Activated CD4-positive, alpha-beta T cell treated with anti-CD3 and anti-CD28 coated beads, Interleukin-2, amount 10 ng/mL, durations not matched to agents 24 days and 14 days (primary cell): ENCODE measurements at regions not wholly inside any gene's neighbourhood (a gene's known extent, or its start where the extent isn't known, plus 50 kb on each side); places are given as distances from the start of the nearest gene placed in this dataset.

Experiments
- DNase-seq: peaks from one replicate; pipeline ENCODE4 v3.0.0; 2022
- H3K27ac Mint-ChIP-seq: one replicate; pipeline ENCODE4 v1.8.0; 2022; ENCODE audit warnings: mild to moderate bottlenecking, mixed read lengths
- H3K27me3 Mint-ChIP-seq: one replicate; pipeline ENCODE4 v1.8.0; 2022; ENCODE audit warnings: mixed read lengths
- H3K36me3 Mint-ChIP-seq: one replicate; pipeline ENCODE4 v1.8.0; 2022; ENCODE audit warnings: low read depth, mild to moderate bottlenecking, mixed read lengths
- H3K4me1 Mint-ChIP-seq: one replicate; pipeline ENCODE4 v1.8.0; 2021; ENCODE audit warnings: mixed read lengths
- H3K4me3 Mint-ChIP-seq: one replicate; pipeline ENCODE4 v1.8.0; 2022; ENCODE audit warnings: mild to moderate bottlenecking, moderate library complexity, mixed read lengths
- H3K9me3 Mint-ChIP-seq: one replicate; pipeline ENCODE4 v1.8.0; 2021; ENCODE audit warnings: mixed read lengths
- intact Hi-C: fragments of 100-400 bp; cut with micrococcal nuclease; formaldehyde crosslinking; loops from one replicate; pipeline ENCODE4 v1.15.1; 2023

- H3K9me3 Mint-ChIP-seq = no peaks in the 10 kb centered on the region
- no peak overlapping the region for H3K27ac Mint-ChIP-seq
- no peak for DNase-seq
- H3K4me1 Mint-ChIP-seq = no peaks in the 10 kb centered on the region
- H3K4me3 Mint-ChIP-seq = no peak overlapping the region
- intact Hi-C loops = no loop called here
- no peaks in the 10 kb centered on the region for H3K36me3 Mint-ChIP-seq
- no peaks in the 10 kb centered on the region for H3K27me3 Mint-ChIP-seq
Observed at GRCh38 chr14:85959063-85959462, 429.1 kb downstream of the FLRT2 start.

GRCh38 chr14:85958069-85958468 lies 428.1 kb downstream of the FLRT2 start:
- no peak for DNase-seq
- Mint-ChIP-seq H3K4me3 (no peak overlapping the region), H3K27me3 (no peaks in the 10 kb centered on the region), H3K4me1 (no peaks in the 10 kb centered on the region), H3K36me3 (no peaks in the 10 kb centered on the region), H3K9me3 (no peaks in the 10 kb centered on the region), H3K27ac (no peak overlapping the region)
- intact Hi-C loops = no loop called here

- intact Hi-C loops = no loop called here
- H3K36me3 Mint-ChIP-seq = no peaks in the 10 kb centered on the region
- no peaks in the 10 kb centered on the region for H3K27me3 Mint-ChIP-seq
- no peak overlapping the region for H3K27ac Mint-ChIP-seq
- no peak overlapping the region for H3K4me3 Mint-ChIP-seq
- no peaks in the 10 kb centered on the region for H3K9me3 Mint-ChIP-seq
- no peak for DNase-seq
- H3K4me1 Mint-ChIP-seq = no peaks in the 10 kb centered on the region
Observed at GRCh38 chr14:85953265-85953664, 423.3 kb downstream of the FLRT2 start.

GRCh38 chr14:85948153-85948552 lies 418.2 kb downstream of the FLRT2 start:
- H3K27me3 Mint-ChIP-seq = no peaks in the 10 kb centered on the region
- no peak overlapping the region for H3K27ac Mint-ChIP-seq
- H3K4me3 Mint-ChIP-seq = no peak overlapping the region
- DNase-seq = no peak
- no peaks in the 10 kb centered on the region for H3K4me1 Mint-ChIP-seq
- intact Hi-C loops = no loop called here
- H3K9me3 Mint-ChIP-seq = peaks cover 10% of the 10 kb centered on the region
- H3K36me3 Mint-ChIP-seq = peaks cover 4% of the 10 kb centered on the region

GRCh38 chr14:85947461-85948139 lies 417.7 kb downstream of the FLRT2 start:
- Mint-ChIP-seq H3K4me1 (no peaks in the 10 kb centered on the region), H3K36me3 (peaks cover 4% of the 10 kb centered on the region), H3K27me3 (no peaks in the 10 kb centered on the region), H3K9me3 (peaks cover 10% of the 10 kb centered on the region), H3K27ac (no peak overlapping the region), H3K4me3 (no peak overlapping the region)
- DNase-seq = no peak
- intact Hi-C loops = no loop called here

- H3K9me3 Mint-ChIP-seq = peaks cover 13% of the 10 kb centered on the region
- peaks cover 4% of the 10 kb centered on the region for H3K4me1 Mint-ChIP-seq
- intact Hi-C loops = no loop called here
- H3K27me3 Mint-ChIP-seq = no peaks in the 10 kb centered on the region
- no peak overlapping the region for H3K27ac Mint-ChIP-seq
- H3K4me3 Mint-ChIP-seq = no peak overlapping the region
- peaks cover 14% of the 10 kb centered on the region for H3K36me3 Mint-ChIP-seq
- no peak for DNase-seq
Observed at GRCh38 chr14:85943192-85943591, 413.2 kb downstream of the FLRT2 start.

- no peaks in the 10 kb centered on the region for H3K27me3 Mint-ChIP-seq
- peak overlapping the region; percentile 90 for H3K27ac Mint-ChIP-seq
- intact Hi-C loops = no loop called here
- peaks cover 25% of the 10 kb centered on the region for H3K4me1 Mint-ChIP-seq
- DNase-seq = no peak
- H3K4me3 Mint-ChIP-seq = peak overlapping the region; percentile 89
- H3K36me3 Mint-ChIP-seq = peaks cover 16% of the 10 kb centered on the region
- peaks cover 10% of the 10 kb centered on the region for H3K9me3 Mint-ChIP-seq
Observed at GRCh38 chr14:85934886-85935254, 404.9 kb downstream of the FLRT2 start.

GRCh38 chr14:85934123-85934885 lies 404.4 kb downstream of the FLRT2 start:
- peaks cover 10% of the 10 kb centered on the region for H3K9me3 Mint-ChIP-seq
- H3K4me1 Mint-ChIP-seq = peaks cover 25% of the 10 kb centered on the region
- peak overlapping the region; percentile 90 for H3K27ac Mint-ChIP-seq
- DNase-seq = peak; percentile 89
- peaks cover 16% of the 10 kb centered on the region for H3K36me3 Mint-ChIP-seq
- intact Hi-C loops = no loop called here
- H3K4me3 Mint-ChIP-seq = peak overlapping the region; percentile 89
- H3K27me3 Mint-ChIP-seq = no peaks in the 10 kb centered on the region

- intact Hi-C loops = no loop called here
- no peaks in the 10 kb centered on the region for H3K36me3 Mint-ChIP-seq
- H3K9me3 Mint-ChIP-seq = no peaks in the 10 kb centered on the region
- H3K27ac Mint-ChIP-seq = no peak overlapping the region
- no peaks in the 10 kb centered on the region for H3K4me1 Mint-ChIP-seq
- H3K4me3 Mint-ChIP-seq = no peak overlapping the region
- no peak for DNase-seq
- H3K27me3 Mint-ChIP-seq = no peaks in the 10 kb centered on the region
Observed at GRCh38 chr14:85921241-85921640, 391.3 kb downstream of the FLRT2 start.

- intact Hi-C loops = no loop called here
- no peak for DNase-seq
- Mint-ChIP-seq H3K27me3 (no peaks in the 10 kb centered on the region), H3K9me3 (no peaks in the 10 kb centered on the region), H3K4me3 (no peak overlapping the region), H3K36me3 (no peaks in the 10 kb centered on the region), H3K27ac (no peak overlapping the region), H3K4me1 (no peaks in the 10 kb centered on the region)
Observed at GRCh38 chr14:85917716-85918115, 387.8 kb downstream of the FLRT2 start.

GRCh38 chr14:85915711-85916110 lies 385.8 kb downstream of the FLRT2 start:
- H3K4me1 Mint-ChIP-seq = no peaks in the 10 kb centered on the region
- H3K9me3 Mint-ChIP-seq = no peaks in the 10 kb centered on the region
- H3K27ac Mint-ChIP-seq = no peak overlapping the region
- DNase-seq = no peak
- intact Hi-C loops = no loop called here
- H3K4me3 Mint-ChIP-seq = no peak overlapping the region
- H3K36me3 Mint-ChIP-seq = no peaks in the 10 kb centered on the region
- no peaks in the 10 kb centered on the region for H3K27me3 Mint-ChIP-seq

- H3K27me3 Mint-ChIP-seq = no peaks in the 10 kb centered on the region
- no peak overlapping the region for H3K4me3 Mint-ChIP-seq
- H3K4me1 Mint-ChIP-seq = no peaks in the 10 kb centered on the region
Observed at GRCh38 chr14:85912141-85912540, 382.2 kb downstream of the FLRT2 start.

GRCh38 chr14:85911044-85911443 lies 381.1 kb downstream of the FLRT2 start:
- no peak for DNase-seq
- H3K4me3 Mint-ChIP-seq = no peak overlapping the region
- intact Hi-C loops = no loop called here
- H3K27me3 Mint-ChIP-seq = no peaks in the 10 kb centered on the region
- peaks cover 4% of the 10 kb centered on the region for H3K9me3 Mint-ChIP-seq
- no peaks in the 10 kb centered on the region for H3K4me1 Mint-ChIP-seq
- no peak overlapping the region for H3K27ac Mint-ChIP-seq
- no peaks in the 10 kb centered on the region for H3K36me3 Mint-ChIP-seq

More at GRCh38 chr14:85912141-85912540, 382.2 kb downstream of the FLRT2 start:
- Mint-ChIP-seq H3K27ac (no peak overlapping the region), H3K9me3 (no peaks in the 10 kb centered on the region), H3K36me3 (no peaks in the 10 kb centered on the region)
- no peak for DNase-seq
- intact Hi-C loops = no loop called here

GRCh38 chr14:85909581-85909980 lies 379.6 kb downstream of the FLRT2 start:
- Mint-ChIP-seq H3K4me1 (no peaks in the 10 kb centered on the region), H3K36me3 (no peaks in the 10 kb centered on the region), H3K9me3 (peaks cover 4% of the 10 kb centered on the region)

More at GRCh38 chr14:85909581-85909980, 379.6 kb downstream of the FLRT2 start:
- H3K4me3 Mint-ChIP-seq = no peak overlapping the region
- DNase-seq = no peak
- no peaks in the 10 kb centered on the region for H3K27me3 Mint-ChIP-seq
- H3K27ac Mint-ChIP-seq = no peak overlapping the region
- intact Hi-C loops = no loop called here
